ENCODE measurements at regions not wholly inside any gene's neighbourhood (a gene's known extent, or its start where the extent isn't known, plus 50 kb on each side); places are given as distances from the start of the nearest gene placed in this dataset.

GRCh38 chr1:81118550-81118949 lies 682.2 kb upstream of the ADGRL2 start:
- TF ChIP-seq POLR2A (IDR thresholded peaks at IDR 0.05) (no peak), CTCF (IDR thresholded peaks at IDR 0.05) (no peak), EP300 (IDR thresholded peaks at IDR 0.05) (no peak)

Measured in sigmoid colon (tissue), 4 donors.